H9 (cell line): ENCODE measurements at regions not wholly inside any gene's neighbourhood (a gene's known extent, or its start where the extent isn't known, plus 50 kb on each side); places are given as distances from the start of the nearest gene placed in this dataset.

Experiments used
- DNase-seq: peaks from one replicate; pipeline ENCODE4 v3.0.0-alpha.2; 2017
- H2AFZ ChIP-seq: one replicate; pipeline ENCODE4 v1.6.1; 2013; ENCODE audit warnings: mild to moderate bottlenecking, low read length, control low read depth, moderate library complexity
- H2AK5ac ChIP-seq: 2 replicates; pipeline ENCODE4 v1.6.1; 2013; ENCODE audit warnings: low read length, control low read depth, mixed read lengths; ENCODE audit not compliant: insufficient read length
- H2BK120ac ChIP-seq: one replicate; pipeline ENCODE4 v1.6.1; 2013; ENCODE audit warnings: low read depth, mild to moderate bottlenecking, low read length, control low read depth, inconsistent platforms; ENCODE audit not compliant: poor library complexity, severe bottlenecking
- H2BK12ac ChIP-seq: 2 replicates; pipeline ENCODE4 v1.6.1; 2013; ENCODE audit warnings: low read length, control low read depth, mixed read lengths, low read depth; ENCODE audit not compliant: insufficient read length
- H2BK15ac ChIP-seq: 2 replicates; pipeline ENCODE4 v1.6.1; 2013; ENCODE audit warnings: low read depth, low read length, control low read depth
- H2BK20ac ChIP-seq: one replicate; pipeline ENCODE4 v1.6.1; 2013; ENCODE audit warnings: low read depth, mild to moderate bottlenecking, low read length, control low read depth, inconsistent platforms; ENCODE audit not compliant: poor library complexity, severe bottlenecking
- H2BK5ac ChIP-seq: 2 replicates; pipeline ENCODE4 v1.6.1; 2013; ENCODE audit warnings: low read length, control low read depth, mixed read lengths; ENCODE audit not compliant: insufficient read length
- H3K14ac ChIP-seq: 2 replicates; pipeline ENCODE4 v1.6.1; 2013; ENCODE audit warnings: low read length, control low read depth; ENCODE audit not compliant: insufficient read depth
- H3K18ac ChIP-seq: 2 replicates; pipeline ENCODE4 v1.6.1; 2013; ENCODE audit warnings: low read depth, mild to moderate bottlenecking, mixed read lengths, low read length, control low read depth; ENCODE audit not compliant: insufficient read length
- H3K23ac ChIP-seq: 2 replicates; pipeline ENCODE4 v1.6.1; 2013; ENCODE audit warnings: low read length, control low read depth, mixed read lengths, low read depth; ENCODE audit not compliant: insufficient read length
- H3K23me2 ChIP-seq: 2 replicates; pipeline ENCODE4 v1.6.1; 2013; ENCODE audit warnings: low read depth, mild to moderate bottlenecking, mixed read lengths, low read length, control low read depth; ENCODE audit not compliant: insufficient read length, poor library complexity, severe bottlenecking
- H3K27ac ChIP-seq: 2 replicates; pipeline ENCODE4 v1.5.1; 2013; ENCODE audit warnings: low read length, control low read depth, mixed read lengths, low read depth; ENCODE audit not compliant: insufficient read length
- H3K27me3 ChIP-seq: 2 replicates; pipeline ENCODE4 v1.6.1; 2013; ENCODE audit warnings: low read length, control low read depth, inconsistent platforms; ENCODE audit not compliant: insufficient read depth
- H3K4ac ChIP-seq: 2 replicates; pipeline ENCODE4 v1.6.1; 2013; ENCODE audit warnings: low read depth, mild to moderate bottlenecking, control low read depth, inconsistent platforms, low read length, moderate library complexity
- H3K4me1 ChIP-seq: 2 replicates; pipeline ENCODE4 v1.6.1; 2013; ENCODE audit warnings: low read length, control low read depth, inconsistent platforms; ENCODE audit not compliant: insufficient read depth
- H3K4me2 ChIP-seq: 2 replicates; pipeline ENCODE4 v1.6.1; 2013; ENCODE audit warnings: low read length, control low read depth, mixed read lengths; ENCODE audit not compliant: insufficient read length, insufficient read depth
- H3K56ac ChIP-seq: 2 replicates; pipeline ENCODE4 v1.6.1; 2013; ENCODE audit warnings: low read depth, mild to moderate bottlenecking, mixed read lengths, low read length, control low read depth; ENCODE audit not compliant: insufficient read length
- H3K79me1 ChIP-seq: 2 replicates; pipeline ENCODE4 v1.6.1; 2013; ENCODE audit warnings: low read depth, mild to moderate bottlenecking, moderate library complexity, low read length, control low read depth, inconsistent platforms; ENCODE audit not compliant: insufficient read depth, poor library complexity, severe bottlenecking
- H3K79me2 ChIP-seq: 2 replicates; pipeline ENCODE4 v1.6.1; 2013; ENCODE audit warnings: low read length, control low read depth, inconsistent platforms; ENCODE audit not compliant: insufficient read depth
- H3K9ac ChIP-seq: 2 replicates; pipeline ENCODE4 v1.6.1; 2013; ENCODE audit warnings: low read length, control low read depth, mixed read lengths; ENCODE audit not compliant: insufficient read length; ENCODE audit errors: extremely low read depth
- H3K9me3 ChIP-seq: one replicate; pipeline ENCODE4 v1.6.1; 2013; ENCODE audit warnings: low read depth, low read length, inconsistent platforms; ENCODE audit not compliant: control insufficient read depth
- H3T11ph ChIP-seq: one replicate; pipeline ENCODE4 v1.6.1; 2013; ENCODE audit warnings: mild to moderate bottlenecking, low read length, control low read depth, inconsistent platforms
- H4K20me1 ChIP-seq: one replicate; pipeline ENCODE4 v1.6.1; 2013; ENCODE audit not compliant: control insufficient read depth, insufficient read length, insufficient read depth
- H4K5ac ChIP-seq: 2 replicates; pipeline ENCODE4 v1.6.1; 2013; ENCODE audit warnings: low read depth, mild to moderate bottlenecking, mixed read lengths, low read length, control low read depth; ENCODE audit not compliant: insufficient read length
- H4K8ac ChIP-seq: replicated peaks from 2 replicates; pipeline ENCODE4 v1.6.1; 2013; ENCODE audit warnings: low read length, control low read depth, mixed read lengths, low read depth; ENCODE audit not compliant: insufficient read length
- H4K91ac ChIP-seq: 2 replicates; pipeline ENCODE4 v1.6.1; 2013; ENCODE audit warnings: low read depth, mild to moderate bottlenecking, moderate library complexity, mixed read lengths, low read length, control low read depth; ENCODE audit not compliant: insufficient read length
- H3K27ac Mint-ChIP-seq, 3 experiments: 2 replicates in 2 of 3; 3 replicates in 1 of 3; pipeline ENCODE4 v1.8.0; 2020 to 2021; ENCODE audit warnings: mixed read lengths in 3 of 3, mild to moderate bottlenecking in 1 of 3, moderate library complexity in 1 of 3
- H3K27me3 Mint-ChIP-seq: 2 replicates; pipeline ENCODE4 v1.8.0; 2021; ENCODE audit warnings: low read depth, mild to moderate bottlenecking, moderate library complexity, mixed read lengths
- H3K36me3 Mint-ChIP-seq, 3 experiments: 2 replicates in 2 of 3; 3 replicates in 1 of 3; pipeline ENCODE4 v1.8.0; 2020 to 2021; ENCODE audit warnings: low read depth in 3 of 3, mixed read lengths in 3 of 3; ENCODE audit not compliant: insufficient read depth in 1 of 3
- H3K4me1 Mint-ChIP-seq, 2 experiments: 2 replicates each; pipeline ENCODE4 v1.8.0; 2020; ENCODE audit warnings: mixed read lengths in 2 of 2
- H3K4me3 Mint-ChIP-seq, 2 experiments: 2 replicates in 1 of 2; 3 replicates in 1 of 2; pipeline ENCODE4 v1.8.0; 2020 to 2021; ENCODE audit warnings: mild to moderate bottlenecking in 2 of 2, mixed read lengths in 2 of 2, moderate library complexity in 1 of 2
- H3K9me3 Mint-ChIP-seq, 2 experiments: 2 replicates in 1 of 2; 3 replicates in 1 of 2; pipeline ENCODE4 v1.8.0; 2020; ENCODE audit warnings: mild to moderate bottlenecking in 2 of 2, mixed read lengths in 2 of 2, moderate library complexity in 1 of 2
- CTCF ChIP-seq: fragments of 200-600 bp; sonication (generic); conservative IDR thresholded peaks from 3 replicates; pipeline ENCODE4 v1.8.0; 2021; ENCODE audit warnings: antibody characterized with exemption, mild to moderate bottlenecking
- WGBS: extraction: QIAGEN DNeasy Blood & Tissue Kit; methylation state at CpG from one replicate; pipeline ENCODE4 v1.1.7; 2013; ENCODE audit warnings: missing lambda C conversion rate, low lambda C conversion rate, mixed read lengths; ENCODE audit not compliant: insufficient read length; ENCODE audit errors: extremely low coverage; 5-methylcytosine and 5-hydroxymethylcytosine counted together

GRCh38 chr22:49368976-49369725, 458.5 kb downstream of the BRD1 start:
- Mint-ChIP-seq H3K27ac (no peak overlapping the region), H3K4me1 (peaks cover 17 to 18% of the 10 kb centered on the region in 2 experiments), H3K9me3 (peaks cover 0 to 2% of the 10 kb centered on the region in 2 experiments; a peak in 1 of 5 replicates), H3K4me3 (no peak overlapping the region), H3K27me3 (peaks cover 16% of the 10 kb centered on the region), H3K36me3 (no peaks in the 10 kb centered on the region; a peak in 2 of 7 replicates)
- Histone ChIP-seq H3K23ac (no peak overlapping the region), H2BK12ac (no peak overlapping the region), H3K27me3 (no peaks in the 10 kb centered on the region), H2AFZ (no peak overlapping the region), H3K9ac (no peak overlapping the region), H3K14ac (peak overlapping the region; percentile 32; the same call in 1 of the 2 replicates), H2BK120ac (no peak overlapping the region), H2BK20ac (no peak overlapping the region), H4K20me1 (no peaks in the 10 kb centered on the region), H3K23me2 (peaks cover 3% of the 10 kb centered on the region), H3K27ac (no peak overlapping the region), H3K4ac (no peak overlapping the region), H3T11ph (no peak overlapping the region), H3K79me2 (no peaks in the 10 kb centered on the region), H4K5ac (no peak overlapping the region), H3K79me1 (no peaks in the 10 kb centered on the region), H2AK5ac (no peak overlapping the region), H3K9me3 (no peaks in the 10 kb centered on the region), H3K56ac (no peak overlapping the region), H3K4me2 (no peak overlapping the region), H3K4me1 (no peaks in the 10 kb centered on the region), H3K18ac (no peak overlapping the region), H2BK15ac (no peak overlapping the region), H4K91ac (no peak overlapping the region), H2BK5ac (no peak overlapping the region), H4K8ac (no peak overlapping the region)
- peak; percentile 21 for DNase-seq
- TF ChIP-seq CTCF = no peak
- WGBS = no CpG with 5 or more reads among the region's 41 CpGs
